Stimulated activated effector memory CD8-positive, alpha-beta T cell treated with anti-CD3 and anti-CD28 coated beads, Interleukin-12 subunit alpha, Interleukin-12 subunit beta, amount 100 ng/mL, for 72 hours (primary cell): ENCODE measurements at regions not wholly inside any gene's neighbourhood (a gene's known extent, or its start where the extent isn't known, plus 50 kb on each side); places are given as distances from the start of the nearest gene placed in this dataset.
A peak's percentile ranks its signal among the peaks of the same experiment; 100 is the strongest.

Experiments
- ATAC-seq: fragments of 150-1000 bp; cut with Tn5 transposase; 2 replicates; pipeline ENCODE4 v1.10.0; 2021
- DNase-seq, 2 donors: peaks; one replicate each; pipeline ENCODE4 v3.0.0; 2021 to 2022; ENCODE audit warnings: low spot score in 2 of 2
- H3K27ac Mint-ChIP-seq: one replicate; pipeline ENCODE4 v1.8.0; 2022; ENCODE audit warnings: mild to moderate bottlenecking, mixed read lengths
- H3K36me3 Mint-ChIP-seq: one replicate; pipeline ENCODE4 v1.8.0; 2022; ENCODE audit warnings: mild to moderate bottlenecking, mixed read lengths
- H3K4me1 Mint-ChIP-seq: one replicate; pipeline ENCODE4 v1.8.0; 2022; ENCODE audit warnings: mixed read lengths
- H3K4me3 Mint-ChIP-seq: one replicate; pipeline ENCODE4 v1.8.0; 2022; ENCODE audit warnings: mild to moderate bottlenecking, mixed read lengths
- H3K9me3 Mint-ChIP-seq: one replicate; pipeline ENCODE4 v1.8.0; 2022; ENCODE audit warnings: mixed read lengths

DNA sequence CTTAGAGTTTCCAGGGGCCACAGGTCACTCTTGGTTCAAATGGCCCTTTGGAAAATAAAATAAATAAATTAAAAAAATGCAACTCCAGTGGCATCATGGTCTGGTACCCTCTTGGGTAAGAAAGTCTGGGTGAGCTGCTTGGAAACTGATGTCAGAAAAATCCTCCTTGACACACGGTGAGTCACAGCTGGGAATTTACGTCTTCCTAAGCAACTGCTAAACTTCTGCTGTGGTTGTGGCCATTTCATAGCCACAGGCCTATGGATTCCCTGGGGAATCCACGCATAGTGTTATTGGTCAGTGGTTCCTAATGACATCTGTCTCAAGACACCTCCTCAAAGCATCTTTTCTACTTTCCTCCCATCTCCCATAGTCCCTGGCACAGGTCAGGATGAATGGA is 220.8 kb downstream of the COG6 start:
- Mint-ChIP-seq H3K4me1 (no peaks in the 10 kb centered on the region), H3K4me3 (no peak overlapping the region), H3K27ac (no peak overlapping the region), H3K9me3 (no peaks in the 10 kb centered on the region), H3K36me3 (no peaks in the 10 kb centered on the region)
- DNase-seq (no peak), ATAC-seq (no peak)

DNA sequence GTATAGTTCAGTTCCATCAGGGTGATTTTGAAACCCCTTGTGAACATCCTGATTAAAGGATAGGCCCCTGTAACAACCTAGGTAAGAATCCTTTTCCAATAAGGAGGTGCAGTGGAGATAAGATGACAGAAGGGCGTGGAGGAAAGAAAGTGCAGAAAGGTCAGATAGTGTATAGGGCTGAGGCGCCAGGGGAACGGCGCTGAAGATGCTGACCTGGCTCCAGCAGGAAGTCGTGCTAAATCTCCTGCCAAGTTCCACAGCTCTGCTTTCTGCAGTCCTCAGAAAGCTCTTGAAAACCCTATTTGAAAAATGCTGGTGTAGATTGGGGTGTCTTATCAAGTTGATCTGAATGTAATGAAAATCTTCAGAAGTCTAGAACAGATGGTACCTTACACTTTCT is 221.7 kb downstream of the COG6 start:
- Mint-ChIP-seq H3K36me3 (no peaks in the 10 kb centered on the region), H3K9me3 (no peaks in the 10 kb centered on the region)

DNA sequence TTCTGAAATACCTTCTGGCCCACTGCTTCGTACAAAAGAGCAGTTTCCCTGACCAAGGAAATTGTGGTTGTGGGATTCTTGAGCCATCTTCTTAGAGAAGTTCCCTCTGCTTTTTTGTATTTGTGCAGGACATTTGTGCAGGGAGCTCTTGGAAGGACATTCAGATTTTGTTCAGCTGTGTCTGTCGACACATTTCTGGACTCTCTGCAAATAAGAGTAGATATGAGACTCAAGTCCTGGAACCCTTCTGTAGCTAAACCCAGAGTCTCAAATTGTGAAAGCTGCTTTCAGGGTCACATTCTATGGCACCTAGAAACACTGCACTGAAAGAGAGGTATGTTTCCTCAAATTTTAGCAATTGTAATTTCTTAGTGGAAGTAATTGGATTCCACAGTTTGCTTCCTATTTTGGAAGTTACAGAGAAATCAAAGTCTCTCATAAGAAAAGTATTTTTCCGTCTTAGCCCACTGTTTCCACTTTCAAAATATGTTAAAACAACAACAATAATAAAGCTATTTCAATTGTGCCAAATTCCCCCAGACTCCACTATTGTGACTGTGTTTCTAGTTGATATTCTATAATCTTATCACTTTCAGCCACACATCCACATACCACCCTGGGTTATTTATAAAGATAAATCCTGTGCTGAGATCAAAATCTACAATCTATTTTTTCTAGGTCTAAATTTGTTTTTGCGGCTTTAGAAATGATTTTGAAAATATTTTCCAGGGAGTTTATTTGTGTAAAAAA is 224.0 kb downstream of the COG6 start:
- DNase-seq: no peak
- no peaks in the 10 kb centered on the region for H3K36me3 Mint-ChIP-seq
- H3K4me1 Mint-ChIP-seq: no peaks in the 10 kb centered on the region
- no peak overlapping the region for H3K4me3 Mint-ChIP-seq
- no peak for ATAC-seq
- H3K27ac Mint-ChIP-seq: no peak overlapping the region
- peaks cover 15% of the 10 kb centered on the region for H3K9me3 Mint-ChIP-seq

More for the DNA sequence above, 221.7 kb downstream of the COG6 start:
- no peak for DNase-seq
- ATAC-seq: no peak
- Mint-ChIP-seq H3K4me3 (no peak overlapping the region), H3K27ac (no peak overlapping the region), H3K4me1 (no peaks in the 10 kb centered on the region)

DNA sequence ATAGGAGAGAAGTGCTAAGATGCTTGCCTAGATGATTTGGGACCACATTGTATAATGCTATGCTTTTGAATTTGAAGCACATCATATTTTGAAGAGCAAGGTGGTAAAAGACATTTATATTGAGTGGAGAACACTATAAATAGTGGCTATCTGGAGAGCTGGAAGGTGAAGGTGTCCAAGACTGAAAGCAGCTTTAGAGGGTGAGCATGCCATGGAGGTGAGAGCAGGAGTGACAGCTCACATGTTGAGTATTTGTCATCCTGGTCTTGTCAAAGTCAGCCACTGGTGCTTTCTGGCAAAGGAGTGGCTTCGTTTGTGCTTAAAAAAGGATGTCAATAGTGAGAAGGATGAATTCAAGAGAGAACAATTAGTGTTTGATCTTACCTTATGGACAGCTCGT is 225.9 kb downstream of the COG6 start:
- Mint-ChIP-seq H3K27ac (no peak overlapping the region), H3K4me1 (no peaks in the 10 kb centered on the region)

DNA sequence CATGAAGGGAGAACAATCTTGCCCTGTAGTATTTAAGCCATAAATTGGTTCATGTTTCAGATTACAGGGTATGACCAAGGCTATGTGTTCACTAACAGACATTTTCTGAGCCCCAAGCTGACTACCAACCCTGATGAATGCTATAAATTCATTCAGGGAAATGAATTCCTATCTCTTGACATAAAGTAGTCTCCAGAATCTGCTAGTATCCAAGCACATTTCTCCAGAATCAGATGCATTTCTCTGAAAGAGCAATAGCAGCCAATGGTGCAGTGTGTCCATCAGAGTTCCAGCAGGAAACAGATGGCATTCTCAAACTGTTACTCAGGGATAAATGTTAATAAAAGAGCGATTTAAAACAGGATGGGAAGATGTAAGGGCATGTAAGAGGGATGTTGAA is 226.4 kb downstream of the COG6 start:
- no peaks in the 10 kb centered on the region for H3K36me3 Mint-ChIP-seq
- H3K4me3 Mint-ChIP-seq: no peak overlapping the region
- DNase-seq (no peak), ATAC-seq (no peak)
- H3K27ac Mint-ChIP-seq: no peak overlapping the region
- peaks cover 29% of the 10 kb centered on the region for H3K9me3 Mint-ChIP-seq
- H3K4me1 Mint-ChIP-seq: no peaks in the 10 kb centered on the region

More for the DNA sequence above, 225.9 kb downstream of the COG6 start:
- Mint-ChIP-seq H3K4me3 (no peak overlapping the region), H3K36me3 (no peaks in the 10 kb centered on the region), H3K9me3 (peaks cover 29% of the 10 kb centered on the region)
- ATAC-seq (no peak), DNase-seq (no peak)

DNA sequence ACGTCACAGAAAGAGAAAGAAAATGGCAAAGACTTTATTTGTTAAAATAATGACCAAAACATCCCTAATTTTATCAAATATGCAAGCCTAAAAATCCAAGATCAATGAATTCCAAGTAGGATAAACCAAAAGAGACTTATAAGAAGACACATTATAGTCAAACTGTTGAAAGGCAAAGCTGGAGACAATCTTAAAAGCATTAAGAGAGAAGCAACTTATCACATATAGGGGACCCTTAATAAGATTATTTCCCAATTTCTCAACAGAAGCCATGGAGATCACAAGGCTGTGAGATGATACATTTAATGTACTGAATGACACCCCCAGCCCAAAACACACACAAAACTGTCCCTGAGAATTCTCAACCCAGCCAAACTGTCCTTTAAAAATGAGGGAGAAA is 228.7 kb downstream of the COG6 start:
- H3K9me3 Mint-ChIP-seq: peaks cover 29% of the 10 kb centered on the region
- no peaks in the 10 kb centered on the region for H3K4me1 Mint-ChIP-seq
- H3K36me3 Mint-ChIP-seq: no peaks in the 10 kb centered on the region
- ATAC-seq (no peak), DNase-seq (no peak)
- no peak overlapping the region for H3K27ac Mint-ChIP-seq
- no peak overlapping the region for H3K4me3 Mint-ChIP-seq

DNA sequence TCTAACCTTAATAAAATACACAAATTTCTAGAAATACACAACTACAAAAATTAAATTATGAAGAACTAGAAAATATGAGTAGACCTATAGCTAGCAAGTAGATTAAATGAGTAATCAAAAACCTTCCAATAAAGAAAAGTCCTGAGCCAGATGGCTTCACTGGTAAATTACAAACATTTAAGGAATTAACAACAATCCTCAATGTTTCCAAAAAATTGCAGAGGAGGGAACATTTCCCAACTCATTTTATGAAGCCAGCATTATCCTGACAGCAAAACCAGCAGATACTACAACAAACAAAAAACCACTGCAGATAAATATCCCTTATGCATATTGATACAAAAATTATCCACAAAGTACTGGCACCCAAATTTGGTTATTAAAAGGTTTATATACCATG is 230.9 kb downstream of the COG6 start:
- no peak overlapping the region for H3K4me3 Mint-ChIP-seq
- H3K9me3 Mint-ChIP-seq: peaks cover 29% of the 10 kb centered on the region
- no peak for ATAC-seq
- H3K36me3 Mint-ChIP-seq: no peaks in the 10 kb centered on the region
- no peaks in the 10 kb centered on the region for H3K4me1 Mint-ChIP-seq
- no peak for DNase-seq
- no peak overlapping the region for H3K27ac Mint-ChIP-seq

DNA sequence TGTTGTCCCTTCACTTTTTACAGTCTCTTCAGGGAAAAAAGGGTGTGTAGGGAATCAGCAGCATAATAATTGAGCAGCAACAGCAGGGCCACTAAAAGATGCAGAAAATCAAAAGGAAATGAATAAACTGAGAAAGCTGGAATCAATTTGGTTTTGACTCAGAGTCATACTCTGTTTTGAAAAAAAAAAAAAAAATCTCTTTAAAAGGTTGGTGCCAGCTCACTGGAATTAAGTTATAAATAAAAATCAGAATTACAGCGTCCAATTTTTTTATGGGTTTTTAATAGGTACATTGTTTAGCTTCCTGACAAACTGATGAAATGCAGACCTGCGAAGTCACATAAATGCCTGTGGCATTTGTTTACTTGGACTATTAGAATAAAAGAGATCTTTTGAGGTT is 231.9 kb downstream of the COG6 start:
- H3K4me3 Mint-ChIP-seq: no peak overlapping the region
- no peak overlapping the region for H3K27ac Mint-ChIP-seq
- H3K36me3 Mint-ChIP-seq: no peaks in the 10 kb centered on the region
- DNase-seq (no peak), ATAC-seq (no peak)
- H3K4me1 Mint-ChIP-seq: peaks cover under 1% of the 10 kb centered on the region
- H3K9me3 Mint-ChIP-seq: peaks cover 29% of the 10 kb centered on the region

DNA sequence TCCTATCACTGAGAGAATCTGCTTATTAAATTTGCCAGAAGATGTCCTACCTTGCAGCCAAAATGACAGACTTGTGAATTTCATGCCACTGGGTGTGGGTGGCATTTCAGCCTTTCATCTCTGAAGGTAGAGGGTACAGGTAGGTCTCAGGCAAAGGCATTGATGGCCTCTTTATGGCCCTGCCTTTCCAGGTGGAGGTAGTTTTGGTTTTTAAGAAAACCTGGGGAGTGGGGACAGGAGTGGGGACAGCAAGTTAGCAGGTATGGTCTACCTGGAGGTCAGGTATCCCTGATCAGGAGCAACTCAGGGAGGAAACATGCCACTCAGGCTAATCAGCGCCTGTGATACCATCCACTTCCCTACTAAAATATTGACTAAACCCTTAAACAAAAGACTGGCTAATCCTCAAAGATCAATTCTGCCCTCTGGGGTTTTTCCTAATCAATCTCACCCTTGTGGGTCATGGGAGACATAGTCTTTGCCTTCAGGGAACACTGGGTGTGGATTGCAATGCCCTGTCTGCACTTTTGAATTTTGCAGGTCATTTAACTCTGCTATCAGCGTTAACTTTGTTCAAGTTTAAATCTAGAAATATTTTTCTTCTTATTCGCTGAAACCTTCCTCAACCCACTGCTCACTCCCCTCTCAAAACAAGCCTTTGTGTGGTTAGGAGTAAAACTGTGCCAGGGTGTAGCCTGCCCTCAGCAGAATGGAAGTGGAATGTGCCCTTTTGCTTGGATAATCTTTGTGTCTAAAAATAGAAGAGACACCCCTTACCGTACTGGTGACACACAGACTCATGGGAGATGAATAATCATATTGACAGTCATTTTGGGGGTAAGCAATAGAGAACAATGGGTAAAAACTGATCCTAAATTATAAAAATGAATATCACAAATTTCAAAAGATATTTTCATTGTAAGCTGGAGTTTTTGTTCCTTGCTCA is 233.7 kb downstream of the COG6 start:
- H3K9me3 Mint-ChIP-seq: peaks cover 18% of the 10 kb centered on the region
- peaks cover 7% of the 10 kb centered on the region for H3K4me1 Mint-ChIP-seq
- H3K27ac Mint-ChIP-seq: no peak overlapping the region
- H3K4me3 Mint-ChIP-seq: no peak overlapping the region
- ATAC-seq (no peak), DNase-seq (no peak)
- no peaks in the 10 kb centered on the region for H3K36me3 Mint-ChIP-seq

DNA sequence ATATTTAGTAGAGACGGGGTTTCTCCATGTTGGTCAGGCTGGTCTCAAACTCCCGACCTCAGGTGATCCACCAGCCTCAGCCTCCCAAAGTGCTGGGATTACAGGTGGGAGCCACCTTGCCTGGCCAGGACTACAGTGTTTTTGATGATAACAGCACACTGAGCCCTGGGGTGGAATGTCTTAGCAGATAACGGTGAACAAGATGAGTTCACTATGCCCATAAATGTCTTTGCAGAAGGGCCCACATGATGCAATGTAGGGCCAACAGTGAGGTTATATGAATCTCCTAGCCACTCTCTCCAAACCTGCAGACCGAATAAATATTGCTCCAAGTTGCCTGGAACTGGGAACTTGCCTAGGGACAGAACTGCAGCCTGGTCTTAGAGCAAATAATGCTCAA is 235.1 kb downstream of the COG6 start:
- Mint-ChIP-seq H3K36me3 (no peaks in the 10 kb centered on the region), H3K4me3 (no peak overlapping the region), H3K4me1 (peaks cover 7% of the 10 kb centered on the region), H3K27ac (no peak overlapping the region), H3K9me3 (peaks cover 5% of the 10 kb centered on the region)
- DNase-seq: no peak
- no peak for ATAC-seq

DNA sequence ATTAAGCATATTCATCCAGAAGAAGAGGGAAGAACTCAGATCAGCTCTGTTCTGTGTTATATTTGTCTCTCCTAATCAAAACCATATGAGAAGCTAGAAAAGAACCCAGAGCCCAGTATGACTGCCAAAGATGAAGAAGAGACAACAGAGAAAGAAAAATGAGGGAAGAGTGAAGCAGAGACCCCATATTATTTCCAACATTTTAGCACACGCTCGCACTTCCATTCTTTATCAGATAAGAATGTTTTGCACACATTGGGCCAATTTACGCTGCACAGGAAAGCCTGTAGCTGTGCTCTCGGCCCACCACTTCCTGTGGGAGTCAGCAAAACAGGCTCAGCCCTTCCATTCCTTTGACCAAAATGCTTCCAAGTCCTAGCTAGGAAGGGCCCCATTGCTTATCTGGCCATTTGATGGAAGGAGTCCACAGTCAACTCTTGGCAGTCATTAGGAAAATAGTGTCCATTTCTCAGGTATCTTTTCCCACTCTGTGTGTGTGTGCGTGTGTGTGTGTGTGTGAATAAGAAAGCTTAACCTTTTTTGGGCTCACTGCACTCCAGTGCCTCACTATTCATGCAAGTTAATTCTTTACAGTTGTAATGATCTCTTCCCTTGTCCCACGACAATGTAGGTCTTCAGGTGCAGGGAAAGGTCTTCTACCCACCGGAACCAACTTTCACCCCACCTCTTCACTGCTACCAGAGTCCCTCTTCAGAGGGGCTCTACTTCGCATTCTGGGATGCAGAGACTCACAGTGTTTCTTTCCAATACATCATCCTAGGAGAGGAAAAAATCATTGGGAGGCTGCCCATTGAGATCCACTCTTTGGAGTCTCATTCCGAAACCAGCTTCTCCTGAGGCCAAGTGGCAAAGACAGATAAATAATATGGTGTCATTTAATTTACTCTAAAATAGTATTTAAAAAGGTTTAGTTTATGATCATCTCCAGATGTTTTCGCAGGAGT is 237.5 kb downstream of the COG6 start:
- Mint-ChIP-seq H3K27ac (no peak overlapping the region), H3K4me3 (no peak overlapping the region), H3K4me1 (peaks cover 7% of the 10 kb centered on the region), H3K9me3 (no peaks in the 10 kb centered on the region), H3K36me3 (no peaks in the 10 kb centered on the region)
- ATAC-seq: peak; percentile 36
- no peak for DNase-seq

DNA sequence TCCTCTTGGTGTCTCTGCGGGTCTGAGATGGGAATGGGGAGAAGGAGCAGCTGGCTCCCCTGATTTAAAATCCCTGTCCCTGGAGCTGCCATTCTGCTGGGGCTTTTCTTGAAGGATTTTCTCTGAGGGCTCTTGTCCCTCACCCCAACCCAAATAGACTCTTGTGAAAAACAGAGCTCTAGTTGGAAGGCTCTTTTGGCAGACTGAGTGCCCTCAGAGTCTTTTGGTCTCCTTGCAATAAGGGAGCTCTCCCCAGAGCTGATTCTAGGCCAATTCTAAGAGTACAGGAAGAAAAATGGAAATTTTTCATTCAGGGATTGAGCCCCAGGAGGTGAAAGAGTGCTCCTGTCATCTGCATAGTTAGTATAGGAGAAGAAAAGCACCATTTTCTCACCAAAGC is 238.3 kb downstream of the COG6 start:
- H3K4me3 Mint-ChIP-seq: no peak overlapping the region
- no peaks in the 10 kb centered on the region for H3K36me3 Mint-ChIP-seq
- DNase-seq (no peak), ATAC-seq (no peak)
- H3K9me3 Mint-ChIP-seq: no peaks in the 10 kb centered on the region
- peaks cover 7% of the 10 kb centered on the region for H3K4me1 Mint-ChIP-seq
- H3K27ac Mint-ChIP-seq: no peak overlapping the region

DNA sequence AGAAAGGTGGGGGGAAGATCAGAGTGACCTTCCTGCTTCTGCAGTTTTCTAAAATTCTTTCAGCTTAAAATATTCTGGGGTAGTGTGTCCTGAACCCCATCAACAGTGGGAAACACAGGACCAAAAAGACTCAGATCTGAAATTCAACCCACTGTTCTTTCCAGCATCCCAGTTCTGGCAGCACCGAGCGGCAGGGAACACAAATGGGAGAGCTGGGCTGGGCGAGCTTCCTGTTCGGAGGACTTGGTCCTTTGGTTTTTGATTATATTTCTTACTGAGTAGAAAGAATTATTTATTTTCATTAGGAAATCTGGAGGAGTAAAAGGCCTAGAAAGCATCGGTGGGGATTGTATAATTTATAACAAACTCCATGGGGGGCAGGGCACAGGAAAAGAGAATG is 239.1 kb downstream of the COG6 start:
- Mint-ChIP-seq H3K4me3 (no peak overlapping the region), H3K4me1 (peaks cover 7% of the 10 kb centered on the region), H3K9me3 (no peaks in the 10 kb centered on the region), H3K36me3 (no peaks in the 10 kb centered on the region), H3K27ac (no peak overlapping the region)
- ATAC-seq (no peak), DNase-seq (no peak)

DNA sequence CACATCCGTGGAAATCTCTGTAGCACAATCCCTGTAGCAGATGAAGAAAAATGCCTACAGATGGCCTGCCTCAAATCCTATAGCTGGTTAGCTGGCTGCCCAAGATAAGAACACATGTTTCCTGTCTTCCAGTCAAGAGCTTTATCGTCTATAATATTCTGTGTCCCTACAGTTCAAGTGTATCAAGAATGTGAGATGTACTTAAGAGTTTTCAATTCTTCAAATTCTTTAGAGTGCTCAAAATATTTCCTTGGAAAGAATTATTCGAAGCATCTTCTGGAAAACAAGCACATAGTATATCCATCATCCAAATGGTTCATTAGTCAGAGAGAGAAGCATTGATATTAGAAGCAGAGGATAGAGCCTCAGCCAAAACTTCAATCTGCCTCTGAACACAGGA is 239.8 kb downstream of the COG6 start:
- H3K9me3 Mint-ChIP-seq: no peaks in the 10 kb centered on the region
- no peak for ATAC-seq
- peaks cover 7% of the 10 kb centered on the region for H3K4me1 Mint-ChIP-seq
- H3K27ac Mint-ChIP-seq: no peak overlapping the region
- no peak for DNase-seq
- no peak overlapping the region for H3K4me3 Mint-ChIP-seq
- no peaks in the 10 kb centered on the region for H3K36me3 Mint-ChIP-seq

DNA sequence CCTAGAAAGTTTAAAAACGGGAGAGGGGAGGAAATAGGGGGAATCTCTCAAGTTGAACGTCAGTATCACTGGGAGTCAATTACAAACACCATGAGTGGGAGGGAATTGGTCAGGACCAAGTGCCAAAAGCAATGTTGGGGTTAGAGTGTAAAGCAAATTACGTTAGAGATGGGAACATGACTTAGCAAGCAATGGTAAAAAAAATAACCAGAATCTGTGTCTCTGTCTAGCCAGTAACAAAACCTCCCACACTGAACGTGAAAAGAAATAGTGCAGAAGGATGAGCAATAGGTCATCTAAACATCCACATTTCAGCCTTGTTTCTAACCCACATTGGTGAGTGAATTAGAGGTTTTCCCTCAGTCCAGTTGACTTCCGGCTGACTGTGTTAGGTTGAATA is 242.2 kb downstream of the COG6 start:
- ATAC-seq (no peak), DNase-seq (no peak)
- Mint-ChIP-seq H3K4me3 (no peak overlapping the region), H3K9me3 (no peaks in the 10 kb centered on the region), H3K4me1 (peaks cover 4% of the 10 kb centered on the region), H3K27ac (no peak overlapping the region), H3K36me3 (no peaks in the 10 kb centered on the region)
